Body of pancreas (tissue), 4 donors: ENCODE measurements at regions not wholly inside any gene's neighbourhood (a gene's known extent, or its start where the extent isn't known, plus 50 kb on each side); places are given as distances from the start of the nearest gene placed in this dataset.

Experiments used
- CTCF ChIP-seq, 7 experiments: fragments of 450-650 bp in 4 of 7; fragments of 200-600 bp in 3 of 7; sonication (generic) in 3 of 7; IDR thresholded peaks; one replicate each; pipeline ENCODE4 v1.5.1; 2016 to 2019; ENCODE audit warnings: antibody characterized with exemption in 7 of 7
- POLR2A ChIP-seq, 3 donors: fragments of 450-650 bp; IDR thresholded peaks; one replicate each; pipeline ENCODE4 v1.6.1; 2016; ENCODE audit warnings: antibody characterized with exemption in 3 of 3, mild to moderate bottlenecking in 2 of 3

GRCh38 chr2:118738524-118739308, 108.7 kb downstream of the EN1 start:
- TF ChIP-seq CTCF (IDR thresholded peaks at IDR 0.05) (no peak), POLR2A (IDR thresholded peaks at IDR 0.05) (no peak)
